ENCODE measurements at regions not wholly inside any gene's neighbourhood (a gene's known extent, or its start where the extent isn't known, plus 50 kb on each side); places are given as distances from the start of the nearest gene placed in this dataset.

DNA sequence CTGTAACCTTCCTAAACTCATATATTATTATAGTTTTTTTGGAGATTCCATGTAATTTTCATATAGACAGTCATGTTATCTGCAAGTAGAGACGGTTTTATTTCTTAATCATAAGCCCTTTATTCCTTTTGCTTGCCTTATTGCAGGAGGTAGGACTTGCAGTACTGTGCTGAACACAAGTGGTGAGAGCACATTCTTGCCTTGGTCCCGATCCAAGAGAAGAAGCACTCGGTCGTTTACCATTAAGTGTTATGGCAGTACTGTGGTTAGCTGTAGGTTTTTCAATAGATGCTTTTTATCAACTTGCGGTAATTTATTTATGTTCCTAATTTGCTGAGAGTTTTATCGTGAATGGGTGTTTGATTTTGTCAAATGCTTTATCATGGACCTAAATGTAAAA, 305.7 kb downstream of the DYSF start:
- no peak for TF ChIP-seq POLR2AphosphoS5 (IDR thresholded peaks at IDR 0.05; ENCODE audit: low read depth)
- TF ChIP-seq, protein P1, sequence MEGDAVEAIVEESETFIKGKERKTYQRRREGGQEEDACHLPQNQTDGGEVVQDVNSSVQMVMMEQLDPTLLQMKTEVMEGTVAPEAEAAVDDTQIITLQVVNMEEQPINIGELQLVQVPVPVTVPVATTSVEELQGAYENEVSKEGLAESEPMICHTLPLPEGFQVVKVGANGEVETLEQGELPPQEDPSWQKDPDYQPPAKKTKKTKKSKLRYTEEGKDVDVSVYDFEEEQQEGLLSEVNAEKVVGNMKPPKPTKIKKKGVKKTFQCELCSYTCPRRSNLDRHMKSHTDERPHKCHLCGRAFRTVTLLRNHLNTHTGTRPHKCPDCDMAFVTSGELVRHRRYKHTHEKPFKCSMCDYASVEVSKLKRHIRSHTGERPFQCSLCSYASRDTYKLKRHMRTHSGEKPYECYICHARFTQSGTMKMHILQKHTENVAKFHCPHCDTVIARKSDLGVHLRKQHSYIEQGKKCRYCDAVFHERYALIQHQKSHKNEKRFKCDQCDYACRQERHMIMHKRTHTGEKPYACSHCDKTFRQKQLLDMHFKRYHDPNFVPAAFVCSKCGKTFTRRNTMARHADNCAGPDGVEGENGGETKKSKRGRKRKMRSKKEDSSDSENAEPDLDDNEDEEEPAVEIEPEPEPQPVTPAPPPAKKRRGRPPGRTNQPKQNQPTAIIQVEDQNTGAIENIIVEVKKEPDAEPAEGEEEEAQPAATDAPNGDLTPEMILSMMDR (IDR thresholded peaks at IDR 0.05; ENCODE audit: insufficient read depth, low read length): no peak
- no peak for TF ChIP-seq GABPA (IDR thresholded peaks at IDR 0.05; ENCODE audit: low read depth)
- TF ChIP-seq, protein P2, sequence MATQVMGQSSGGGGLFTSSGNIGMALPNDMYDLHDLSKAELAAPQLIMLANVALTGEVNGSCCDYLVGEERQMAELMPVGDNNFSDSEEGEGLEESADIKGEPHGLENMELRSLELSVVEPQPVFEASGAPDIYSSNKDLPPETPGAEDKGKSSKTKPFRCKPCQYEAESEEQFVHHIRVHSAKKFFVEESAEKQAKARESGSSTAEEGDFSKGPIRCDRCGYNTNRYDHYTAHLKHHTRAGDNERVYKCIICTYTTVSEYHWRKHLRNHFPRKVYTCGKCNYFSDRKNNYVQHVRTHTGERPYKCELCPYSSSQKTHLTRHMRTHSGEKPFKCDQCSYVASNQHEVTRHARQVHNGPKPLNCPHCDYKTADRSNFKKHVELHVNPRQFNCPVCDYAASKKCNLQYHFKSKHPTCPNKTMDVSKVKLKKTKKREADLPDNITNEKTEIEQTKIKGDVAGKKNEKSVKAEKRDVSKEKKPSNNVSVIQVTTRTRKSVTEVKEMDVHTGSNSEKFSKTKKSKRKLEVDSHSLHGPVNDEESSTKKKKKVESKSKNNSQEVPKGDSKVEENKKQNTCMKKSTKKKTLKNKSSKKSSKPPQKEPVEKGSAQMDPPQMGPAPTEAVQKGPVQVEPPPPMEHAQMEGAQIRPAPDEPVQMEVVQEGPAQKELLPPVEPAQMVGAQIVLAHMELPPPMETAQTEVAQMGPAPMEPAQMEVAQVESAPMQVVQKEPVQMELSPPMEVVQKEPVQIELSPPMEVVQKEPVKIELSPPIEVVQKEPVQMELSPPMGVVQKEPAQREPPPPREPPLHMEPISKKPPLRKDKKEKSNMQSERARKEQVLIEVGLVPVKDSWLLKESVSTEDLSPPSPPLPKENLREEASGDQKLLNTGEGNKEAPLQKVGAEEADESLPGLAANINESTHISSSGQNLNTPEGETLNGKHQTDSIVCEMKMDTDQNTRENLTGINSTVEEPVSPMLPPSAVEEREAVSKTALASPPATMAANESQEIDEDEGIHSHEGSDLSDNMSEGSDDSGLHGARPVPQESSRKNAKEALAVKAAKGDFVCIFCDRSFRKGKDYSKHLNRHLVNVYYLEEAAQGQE (IDR thresholded peaks at IDR 0.05; ENCODE audit: insufficient replicate concordance, low read depth): no peak
- TF ChIP-seq SPI1 (IDR thresholded peaks at IDR 0.05; ENCODE audit: borderline replicate concordance, low read depth): no peak

Data from HL-60 (cell line).